Breast epithelium (tissue), 3 donors: ENCODE measurements at regions not wholly inside any gene's neighbourhood (a gene's known extent, or its start where the extent isn't known, plus 50 kb on each side); places are given as distances from the start of the nearest gene placed in this dataset.

Experiments
- CTCF ChIP-seq, 3 donors: fragments of 450-650 bp; IDR thresholded peaks; one replicate each; pipeline ENCODE4 v1.5.1; 2016 to 2017; ENCODE audit warnings: antibody characterized with exemption in 3 of 3, mild to moderate bottlenecking in 3 of 3, moderate library complexity in 3 of 3
- POLR2A ChIP-seq: fragments of 450-650 bp; IDR thresholded peaks from one replicate; pipeline ENCODE4 v1.6.1; 2016; ENCODE audit warnings: antibody characterized with exemption, mild to moderate bottlenecking, moderate library complexity
- POLR2AphosphoS5 ChIP-seq, 3 donors: sonication (generic); formaldehyde crosslinking; IDR thresholded peaks; one replicate each; pipeline ENCODE4 v1.6.1; 2017; ENCODE audit warnings: antibody characterized with exemption in 3 of 3

DNA sequence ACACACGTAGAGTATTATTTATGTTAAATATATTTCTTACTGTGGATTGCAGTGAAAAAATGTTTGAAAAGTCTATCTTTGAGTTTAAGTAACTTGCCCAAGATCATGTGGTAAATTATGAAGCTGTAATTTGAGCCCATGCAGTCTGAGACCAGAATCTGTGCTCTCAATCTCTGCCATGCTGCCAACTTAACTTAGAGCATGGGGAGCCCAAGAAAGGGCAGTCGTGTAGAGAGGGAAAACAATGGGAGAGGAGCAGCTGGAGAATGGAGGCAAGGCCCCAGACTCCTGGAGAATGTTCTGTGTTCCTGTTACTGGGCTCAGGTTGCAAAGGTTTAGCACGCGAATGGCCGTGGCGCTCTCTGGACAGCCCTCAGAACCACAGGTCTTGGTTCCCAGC is 311.6 kb upstream of the RASGRP1 start:
- no peak for TF ChIP-seq CTCF (IDR thresholded peaks at IDR 0.05)
- no peak for TF ChIP-seq POLR2A
- TF ChIP-seq POLR2AphosphoS5 (IDR thresholded peaks at IDR 0.05), result no peak
